HepG2 (cell line): ENCODE measurements at regions not wholly inside any gene's neighbourhood (a gene's known extent, or its start where the extent isn't known, plus 50 kb on each side); places are given as distances from the start of the nearest gene placed in this dataset.

Experiments used
- ATAC-seq: fragments of 200-7000 bp; cut with Tn5 transposase; 3 replicates; pipeline ENCODE4 v1.9.1; 2020; ENCODE audit warnings: mild to moderate bottlenecking, moderate library complexity
- BruUV-seq: library from RNA; stranded (reverse); fragments of 400-500 nt; replicated peaks from 2 replicates; lab custom pipeline; 2021; lab: Mats Ljungman, UMichigan
- CTCF ChIA-PET: fragments of 300-600 bp; formaldehyde crosslinking; extraction: SDS; loops from one replicate; lab custom pipeline; 2021; ENCODE audit warnings: low total read pairs, inconsistent platforms, low intra/inter-chr PET ratio; lab: Yijun Ruan, JAX
- POLR2A ChIA-PET: fragments of 350-600 bp; sonication (Branson Sonifier 250); formaldehyde crosslinking; loops from one replicate; lab custom pipeline; 2020; ENCODE audit warnings: antibody characterized with exemption, inconsistent platforms; lab: Yijun Ruan, JAX
- DNase-seq: peaks from one replicate; pipeline ENCODE4 v3.0.0-alpha.2; 2015; ENCODE audit warnings: low spot score
- FAIRE-seq: peaks from 3 replicates; lab custom pipeline; 2011; peaks lifted over from hg19 to GRCh38; lab: Jason Lieb, UNC
- H2AFZ ChIP-seq: one replicate; pipeline ENCODE4 v1.6.1; 2011; ENCODE audit warnings: low read length, inconsistent platforms
- H3K27ac ChIP-seq: fragments of 300-600 bp; 3 replicates; pipeline ENCODE4 v1.8.0; 2011; ENCODE audit warnings: mixed run types, mild to moderate bottlenecking, mixed read lengths, low read length, inconsistent platforms; ENCODE audit not compliant: insufficient read depth; ENCODE audit errors: extremely low read length
- H3K27me3 ChIP-seq, 2 experiments: fragments of 200-600 bp in 1 of 2; 2 replicates in 1 of 2; 3 replicates in 1 of 2; pipeline versions ENCODE4 v1.6.0 to v1.8.0; 2011; ENCODE audit warnings: low read length in 2 of 2, mild to moderate bottlenecking in 2 of 2, moderate library complexity in 2 of 2, inconsistent platforms in 1 of 2; ENCODE audit not compliant: insufficient read depth in 2 of 2, control insufficient read depth in 1 of 2
- H3K36me3 ChIP-seq, 2 experiments: fragments of 200-600 bp in 1 of 2; replicated peaks in 1 of 2; 2 replicates in 1 of 2; 3 replicates in 1 of 2; pipeline versions ENCODE4 v1.5.1 to v1.8.0; 2011; ENCODE audit warnings: low read length in 2 of 2, inconsistent platforms in 1 of 2; ENCODE audit not compliant: insufficient read depth in 2 of 2, control insufficient read depth in 1 of 2
- H3K4me1 ChIP-seq: 2 replicates; pipeline ENCODE4 v1.5.1; 2012; ENCODE audit warnings: low read length, inconsistent platforms; ENCODE audit not compliant: insufficient read depth
- H3K4me2 ChIP-seq: 2 replicates; pipeline ENCODE4 v1.6.0; 2011; ENCODE audit warnings: low read depth, low read length, inconsistent platforms
- H3K4me3 ChIP-seq, 3 experiments: fragments of 200-600 bp in 1 of 3; sonication (generic), shearing (Covaris generic) in 1 of 3; replicated peaks in 1 of 3; 2 replicates each; pipeline ENCODE4 v1.5.1; 2011 to 2016; ENCODE audit warnings: low read length in 3 of 3, inconsistent platforms in 2 of 3, low read depth in 2 of 3, mild to moderate bottlenecking in 2 of 3, control low read depth in 1 of 3, mixed read lengths in 1 of 3; ENCODE audit not compliant: insufficient read depth in 1 of 3
- H3K79me2 ChIP-seq: one replicate; pipeline ENCODE4 v1.6.1; 2011; ENCODE audit warnings: low read length, inconsistent platforms; ENCODE audit not compliant: insufficient read depth
- H3K9ac ChIP-seq: 2 replicates; pipeline ENCODE4 v1.6.0; 2011; ENCODE audit warnings: mild to moderate bottlenecking, low read depth, low read length, inconsistent platforms; ENCODE audit not compliant: insufficient read depth
- H3K9me3 ChIP-seq: 2 replicates; pipeline ENCODE4 v1.5.1; 2012; ENCODE audit warnings: mild to moderate bottlenecking, low read length
- H4K20me1 ChIP-seq: 2 replicates; pipeline ENCODE4 v1.6.0; 2011; ENCODE audit warnings: inconsistent platforms, mild to moderate bottlenecking, low read length, moderate library complexity; ENCODE audit not compliant: insufficient read depth
- DR1 ChIP-seq: sonication (generic); formaldehyde crosslinking; IDR thresholded peaks from 2 replicates; pipeline ENCODE4 v1.8.0; 2021; ENCODE audit warnings: mild to moderate bottlenecking, missing genetic modification reagents, inconsistent platforms
- KDM1A ChIP-seq: IDR thresholded peaks from 2 replicates; pipeline ENCODE4 v1.6.1; 2016; ENCODE audit warnings: missing compliant biosample characterization
- YEATS2 ChIP-seq: sonication (generic); formaldehyde crosslinking; IDR thresholded peaks from 2 replicates; pipeline ENCODE4 v1.4.0; 2020; ENCODE audit warnings: missing genetic modification reagents, borderline replicate concordance
- ZBTB1 ChIP-seq: sonication (generic); formaldehyde crosslinking; IDR thresholded peaks from 2 replicates; pipeline ENCODE4 v1.4.0; 2020; ENCODE audit warnings: missing genetic modification reagents, borderline replicate concordance
- ZNF230 ChIP-seq: sonication (generic); formaldehyde crosslinking; IDR thresholded peaks from 2 replicates; pipeline ENCODE4 v1.4.0; 2020; ENCODE audit warnings: mild to moderate bottlenecking, missing genetic modification reagents
- ZNF407 ChIP-seq: sonication (generic); formaldehyde crosslinking; IDR thresholded peaks from one replicate; pipeline ENCODE4 v1.5.1; 2020; ENCODE audit warnings: mild to moderate bottlenecking, missing genetic modification reagents; ENCODE audit errors: not compliant biosample characterization
- ZNF431 ChIP-seq: sonication (generic); formaldehyde crosslinking; IDR thresholded peaks from 2 replicates; pipeline ENCODE4 v1.9.0; 2022; ENCODE audit warnings: missing genetic modification reagents, low read depth, mild to moderate bottlenecking, borderline replicate concordance
- ZNF550 ChIP-seq: sonication (generic); formaldehyde crosslinking; IDR thresholded peaks from 2 replicates; pipeline ENCODE4 v1.4.0; 2020; ENCODE audit warnings: mild to moderate bottlenecking, missing genetic modification reagents, borderline replicate concordance
- ZNF616 ChIP-seq: sonication (generic); formaldehyde crosslinking; IDR thresholded peaks from 2 replicates; pipeline ENCODE4 v1.5.0; 2020; ENCODE audit warnings: low read depth, mild to moderate bottlenecking, missing genetic modification reagents
- ZNF7 ChIP-seq: IDR thresholded peaks from 2 replicates; pipeline ENCODE4 v1.6.1; 2016; ENCODE audit warnings: missing biosample characterization, missing genetic modification reagents
- ZNF768 ChIP-seq: sonication (generic); formaldehyde crosslinking; IDR thresholded peaks from 2 replicates; pipeline ENCODE4 v1.4.0; 2020; ENCODE audit warnings: missing genetic modification reagents
- WGBS: methylation state at CpG from one replicate; pipeline ENCODE4 v1.1.6; 2017; ENCODE audit warnings: low lambda C conversion rate; 5-methylcytosine and 5-hydroxymethylcytosine counted together
- in situ Hi-C: cut with HindIII; loops from 2 replicates; pipeline ENCODE4 v1.10.0; 2017; ENCODE audit warnings: low pct_unique_long_range_greater_than_20kb; ENCODE audit not compliant: extremely low pct_ligation_motif_present
- intact Hi-C: fragments of 100-400 bp; cut with micrococcal nuclease; formaldehyde crosslinking; loops from one replicate; pipeline ENCODE4 v1.10.0; 2022; ENCODE audit not compliant: unreplicated experiment
- TF ChIP-seq, protein P1 (sequence below): sonication (generic); IDR thresholded peaks from 2 replicates; pipeline ENCODE4 v1.6.1; 2016; ENCODE audit warnings: low read depth, borderline replicate concordance
- TF ChIP-seq, protein P2 (sequence below): sonication (generic); formaldehyde crosslinking; IDR thresholded peaks from 2 replicates; pipeline ENCODE4 v1.4.0; 2020; ENCODE audit warnings: missing genetic modification reagents

DNA sequence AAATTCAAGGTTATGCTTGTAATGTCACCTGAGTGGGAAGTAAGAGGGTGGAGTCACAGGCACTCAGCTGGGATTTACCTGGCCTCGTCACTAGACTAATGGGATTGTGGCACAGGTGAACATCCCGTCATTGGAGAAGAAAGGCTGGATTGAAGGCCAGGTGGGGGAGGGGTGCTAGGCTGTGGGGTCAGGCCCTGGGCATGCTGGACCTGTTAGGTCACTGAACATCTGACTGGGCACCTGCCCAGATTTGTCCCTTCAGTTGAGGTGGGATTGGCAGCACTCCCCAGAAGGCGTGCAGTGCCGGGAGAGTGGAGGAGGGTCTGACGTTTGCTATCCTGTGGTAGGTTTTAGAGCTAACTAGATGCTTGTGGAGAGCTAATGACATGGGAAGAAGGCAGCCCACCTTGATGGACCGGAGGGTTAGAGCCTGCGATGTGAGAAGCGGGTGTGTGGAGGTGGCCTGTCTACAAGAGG is 161.5 kb upstream of the ZNF267 start:
- no TSS peak for BruUV-seq
- no peak overlapping the region for H3K4me3 ChIP-seq
- FAIRE-seq (peak; percentile 34), DNase-seq (no peak), ATAC-seq (no peak; the same call in 2 of the 3 replicates)
- no peaks in the 10 kb centered on the region for H3K9me3 ChIP-seq
- CTCF ChIA-PET = no interaction called here
- peaks cover 15 to 28% of the 10 kb centered on the region in 2 experiments for H3K36me3 ChIP-seq
- H2AFZ ChIP-seq = no peak overlapping the region
- POLR2A ChIA-PET = interaction anchor here (1.2 to 7.8 kb wide), 6 partner anchors 10 to 595 kb away, joined by 4 to 131 read pairs (median 14); partner anchors contain the start of genes ARMC5, FUS, KAT8 and ZNF267
- no peaks in the 10 kb centered on the region; a peak in 1 of 5 replicates for H3K27me3 ChIP-seq
- WGBS = 86% methylated on average over 8 of the region's 8 CpGs
- in situ Hi-C loops (loop anchor here (25.0 kb wide), 1 partner anchor 725 kb away; the partner anchor contains the start of gene HSD3B7), intact Hi-C loops (loop anchor here (5.0 kb wide), 1 partner anchor 160 kb away; the partner anchor contains the start of gene ZNF267)
- H3K27ac ChIP-seq = no peak overlapping the region
- peaks cover 6% of the 10 kb centered on the region; the same call in 1 of the 2 replicates for H4K20me1 ChIP-seq
- H3K4me1 ChIP-seq = peaks cover 42% of the 10 kb centered on the region
- H3K79me2 ChIP-seq = peaks cover 27% of the 10 kb centered on the region
- H3K9ac ChIP-seq = no peak overlapping the region
- H3K4me2 ChIP-seq = no peak overlapping the region
- TF ChIP-seq ZNF550 (CRISPR knock-in tag) (no peak), ZNF7 (no peak), YEATS2 (CRISPR knock-in tag) (no peak), ZNF407 (no peak), KDM1A (CRISPR knock-in tag) (no peak), ZNF230 (no peak), ZNF768 (CRISPR knock-in tag) (no peak), ZNF616 (no peak), ZBTB1 (CRISPR knock-in tag) (no peak), DR1 (CRISPR knock-in tag) (no peak), ZNF431 (0 out of 2 replicates have a peak, but pooled peaks have one; percentile 52)
- TF ChIP-seq, protein P1, sequence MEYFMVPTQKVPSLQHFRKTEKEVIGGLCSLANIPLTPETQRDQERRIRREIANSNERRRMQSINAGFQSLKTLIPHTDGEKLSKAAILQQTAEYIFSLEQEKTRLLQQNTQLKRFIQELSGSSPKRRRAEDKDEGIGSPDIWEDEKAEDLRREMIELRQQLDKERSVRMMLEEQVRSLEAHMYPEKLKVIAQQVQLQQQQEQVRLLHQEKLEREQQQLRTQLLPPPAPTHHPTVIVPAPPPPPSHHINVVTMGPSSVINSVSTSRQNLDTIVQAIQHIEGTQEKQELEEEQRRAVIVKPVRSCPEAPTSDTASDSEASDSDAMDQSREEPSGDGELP = no peak
- TF ChIP-seq, protein P2, sequence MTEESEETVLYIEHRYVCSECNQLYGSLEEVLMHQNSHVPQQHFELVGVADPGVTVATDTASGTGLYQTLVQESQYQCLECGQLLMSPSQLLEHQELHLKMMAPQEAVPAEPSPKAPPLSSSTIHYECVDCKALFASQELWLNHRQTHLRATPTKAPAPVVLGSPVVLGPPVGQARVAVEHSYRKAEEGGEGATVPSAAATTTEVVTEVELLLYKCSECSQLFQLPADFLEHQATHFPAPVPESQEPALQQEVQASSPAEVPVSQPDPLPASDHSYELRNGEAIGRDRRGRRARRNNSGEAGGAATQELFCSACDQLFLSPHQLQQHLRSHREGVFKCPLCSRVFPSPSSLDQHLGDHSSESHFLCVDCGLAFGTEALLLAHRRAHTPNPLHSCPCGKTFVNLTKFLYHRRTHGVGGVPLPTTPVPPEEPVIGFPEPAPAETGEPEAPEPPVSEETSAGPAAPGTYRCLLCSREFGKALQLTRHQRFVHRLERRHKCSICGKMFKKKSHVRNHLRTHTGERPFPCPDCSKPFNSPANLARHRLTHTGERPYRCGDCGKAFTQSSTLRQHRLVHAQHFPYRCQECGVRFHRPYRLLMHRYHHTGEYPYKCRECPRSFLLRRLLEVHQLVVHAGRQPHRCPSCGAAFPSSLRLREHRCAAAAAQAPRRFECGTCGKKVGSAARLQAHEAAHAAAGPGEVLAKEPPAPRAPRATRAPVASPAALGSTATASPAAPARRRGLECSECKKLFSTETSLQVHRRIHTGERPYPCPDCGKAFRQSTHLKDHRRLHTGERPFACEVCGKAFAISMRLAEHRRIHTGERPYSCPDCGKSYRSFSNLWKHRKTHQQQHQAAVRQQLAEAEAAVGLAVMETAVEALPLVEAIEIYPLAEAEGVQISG = no peak
